ENCODE measurements at regions not wholly inside any gene's neighbourhood (a gene's known extent, or its start where the extent isn't known, plus 50 kb on each side); places are given as distances from the start of the nearest gene placed in this dataset.

- no peaks in the 10 kb centered on the region for H3F3A ChIP-seq (ENCODE audit: insufficient read depth, low read length, poor library complexity, severe bottlenecking)
- H3K4me2 ChIP-seq (ENCODE audit: low read length) = no peak overlapping the region
- no peaks in the 10 kb centered on the region for H4K20me1 ChIP-seq (ENCODE audit: insufficient read depth)
- no peak overlapping the region for H3K9ac ChIP-seq (ENCODE audit: low read length)
- no peaks in the 10 kb centered on the region for H3K36me3 ChIP-seq (ENCODE audit: insufficient read depth, low read length)
- H3K9me2 ChIP-seq (ENCODE audit: insufficient read depth, low read length) = no peaks in the 10 kb centered on the region
- H3K27ac ChIP-seq (ENCODE audit: low read length) = no peak overlapping the region
- no peak overlapping the region for H3K4me3 ChIP-seq (ENCODE audit: low read length)
- H3K27me3 ChIP-seq (ENCODE audit: insufficient read depth, low read depth, low read length) = peaks cover 21% of the 10 kb centered on the region
- H3K9me3 ChIP-seq (ENCODE audit: low read length) = no peaks in the 10 kb centered on the region
- TF ChIP-seq RAD21 (conservative IDR thresholded peaks at IDR 0.05) (no peak), CTCF (IDR thresholded peaks at IDR 0.05; ENCODE audit: poor library complexity, severe bottlenecking) (no peak), POLR2AphosphoS5 (IDR thresholded peaks at IDR 0.05) (no peak), EZH2 (IDR thresholded peaks at IDR 0.05; ENCODE audit: borderline replicate concordance, insufficient read depth, low read length, poor library complexity, severe bottlenecking) (no peak), EP300 (conservative IDR thresholded peaks at IDR 0.05; ENCODE audit: poor library complexity, severe bottlenecking) (no peak), REST (IDR thresholded peaks at IDR 0.05; ENCODE audit: borderline replicate concordance) (no peak), MXI1 (conservative IDR thresholded peaks at IDR 0.05; ENCODE audit: poor library complexity, severe bottlenecking) (no peak), SMC3 (conservative IDR thresholded peaks at IDR 0.05; ENCODE audit: poor library complexity) (no peak), TAF1 (IDR thresholded peaks at IDR 0.05; ENCODE audit: low read depth) (no peak)
- H3K79me2 ChIP-seq (replicated peaks; ENCODE audit: insufficient read depth, low read length) = no peaks in the 10 kb centered on the region
- no peak overlapping the region for H2AFZ ChIP-seq (ENCODE audit: low read depth, low read length)
Observed at GRCh38 chr6:28711788-28712341, 186.2 kb downstream of the GPX5 start.

- TF ChIP-seq MXI1 (conservative IDR thresholded peaks at IDR 0.05; ENCODE audit: poor library complexity, severe bottlenecking) (no peak), CTCF (IDR thresholded peaks at IDR 0.05; ENCODE audit: poor library complexity, severe bottlenecking) (no peak), SMC3 (conservative IDR thresholded peaks at IDR 0.05; ENCODE audit: poor library complexity) (no peak), POLR2AphosphoS5 (IDR thresholded peaks at IDR 0.05) (no peak), TAF1 (IDR thresholded peaks at IDR 0.05; ENCODE audit: low read depth) (no peak), RAD21 (conservative IDR thresholded peaks at IDR 0.05) (no peak), EP300 (conservative IDR thresholded peaks at IDR 0.05; ENCODE audit: poor library complexity, severe bottlenecking) (no peak), REST (IDR thresholded peaks at IDR 0.05; ENCODE audit: borderline replicate concordance) (no peak), EZH2 (IDR thresholded peaks at IDR 0.05; ENCODE audit: borderline replicate concordance, insufficient read depth, low read length, poor library complexity, severe bottlenecking) (no peak)
- no peak overlapping the region for H3K4me3 ChIP-seq (ENCODE audit: low read length)
- no peaks in the 10 kb centered on the region for H4K20me1 ChIP-seq (ENCODE audit: insufficient read depth)
- H3K4me2 ChIP-seq (ENCODE audit: low read length) = no peak overlapping the region
- H3K36me3 ChIP-seq (ENCODE audit: insufficient read depth, low read length) = no peaks in the 10 kb centered on the region
- H3K27ac ChIP-seq (ENCODE audit: low read length) = no peak overlapping the region
- H3K9me3 ChIP-seq (ENCODE audit: low read length) = no peaks in the 10 kb centered on the region
- no peak overlapping the region for H3K9ac ChIP-seq (ENCODE audit: low read length)
- peaks cover 23% of the 10 kb centered on the region for H3K27me3 ChIP-seq (ENCODE audit: insufficient read depth, low read depth, low read length)
- no peak overlapping the region for H2AFZ ChIP-seq (ENCODE audit: low read depth, low read length)
- H3F3A ChIP-seq (ENCODE audit: insufficient read depth, low read length, poor library complexity, severe bottlenecking) = no peaks in the 10 kb centered on the region
- no peaks in the 10 kb centered on the region for H3K9me2 ChIP-seq (ENCODE audit: insufficient read depth, low read length)
- no peaks in the 10 kb centered on the region for H3K79me2 ChIP-seq (replicated peaks; ENCODE audit: insufficient read depth, low read length)
Observed at GRCh38 chr6:28712982-28713381, 187.3 kb downstream of the GPX5 start.

Data from neural cell (in vitro differentiated cells).